ENCODE measurements at regions not wholly inside any gene's neighbourhood (a gene's known extent, or its start where the extent isn't known, plus 50 kb on each side); places are given as distances from the start of the nearest gene placed in this dataset.

- Histone ChIP-seq H4K5ac (ENCODE audit: insufficient read length, low read depth, low read length) (no peak overlapping the region), H3K18ac (ENCODE audit: extremely low read depth, low read length) (no peak overlapping the region), H2BK20ac (ENCODE audit: low read length) (no peak overlapping the region), H3K23ac (ENCODE audit: insufficient read length) (no peak overlapping the region), H3K56ac (replicated peaks; ENCODE audit: insufficient read length, low read depth, low read length) (no peak overlapping the region), H2AK5ac (ENCODE audit: low read depth, low read length) (no peak overlapping the region), H2BK15ac (ENCODE audit: low read length) (no peak overlapping the region), H3K27me3 (replicated peaks in 1 of 4; ENCODE audit: control insufficient read depth in 3 of 4, extremely low read depth in 1 of 4, insufficient read depth in 3 of 4, low read length in 3 of 4) (no peaks in the 10 kb centered on the region), H3K79me1 (ENCODE audit: low read depth, low read length) (no peaks in the 10 kb centered on the region), H4K20me1 (replicated peaks in 1 of 2; ENCODE audit: control insufficient read depth in 1 of 2, insufficient read depth in 2 of 2, low read length in 2 of 2) (no peaks in the 10 kb centered on the region), H3K4ac (replicated peaks; ENCODE audit: insufficient read length, low read depth, low read length) (no peak overlapping the region), H3K4me3 (ENCODE audit: extremely low read depth in 1 of 4, insufficient read depth in 2 of 4, low read depth in 3 of 4, low read length in 4 of 4) (no peak overlapping the region), H4K91ac (replicated peaks; ENCODE audit: insufficient read length, low read length) (no peak overlapping the region), H2BK120ac (replicated peaks; ENCODE audit: low read depth, low read length) (no peak overlapping the region), H2AFZ (ENCODE audit: low read length) (0 out of 2 replicates have a peak overlapping the region, but pooled peaks have one; percentile 33), H2BK12ac (ENCODE audit: low read depth, low read length) (no peak overlapping the region), H3K27ac (ENCODE audit: low read depth, low read length) (no peak overlapping the region), H3K79me2 (ENCODE audit: control insufficient read depth in 1 of 2, insufficient read depth in 2 of 2, low read length in 2 of 2) (no peaks in the 10 kb centered on the region), H3K4me2 (ENCODE audit: insufficient read depth in 1 of 2, low read depth in 2 of 2, low read length in 2 of 2) (no peak overlapping the region), H3K36me3 (ENCODE audit: control insufficient read depth in 2 of 4, insufficient read depth in 4 of 4, low read length in 3 of 4) (no peaks in the 10 kb centered on the region), H3K14ac (ENCODE audit: insufficient read length) (no peak overlapping the region), H4K8ac (ENCODE audit: extremely low read depth, insufficient read depth, low read length) (no peak overlapping the region), H2BK5ac (ENCODE audit: low read depth, low read length) (no peak overlapping the region), H3K23me2 (ENCODE audit: low read depth, low read length) (no peaks in the 10 kb centered on the region), H3K4me1 (replicated peaks in 1 of 4; ENCODE audit: control insufficient read depth in 3 of 4, insufficient read depth in 4 of 4, low read length in 3 of 4) (no peaks in the 10 kb centered on the region), H3K9ac (replicated peaks in 1 of 4; ENCODE audit: extremely low read depth in 1 of 4, low read depth in 3 of 4, low read length in 3 of 4) (no peak overlapping the region), H3K9me3 (ENCODE audit: insufficient read depth in 2 of 2, low read depth in 1 of 2, low read length in 1 of 2) (no peaks in the 10 kb centered on the region)
- FAIRE-seq (no peak), DNase-seq (ENCODE audit: low read depth in 1 of 2, low spot score in 2 of 2) (no peak)
- CTCF ChIA-PET (ENCODE audit: partially characterized antibody): interaction anchor here (0.7 kb wide), 1 partner anchor 488 kb away, joined by 3 read pairs; no protein-coding TSS in a partner anchor
- POLR2A ChIA-PET (ENCODE audit: partially characterized antibody): interaction anchor here (0.6 kb wide), 1 partner anchor 145 kb away, joined by 3 read pairs; no protein-coding TSS in a partner anchor
- WGBS, 2 experiments (ENCODE audit: extremely low coverage in 1 of 2, insufficient coverage in 1 of 2, insufficient read length in 1 of 2, insufficient replicate concordance in 2 of 2, low coverage in 1 of 2, low lambda C conversion rate in 2 of 2, missing lambda C conversion rate in 1 of 2): 87% methylated on average over 6 of the region's 6 CpGs; no CpG with 5 or more reads in 1 of the 2 experiments
- TF ChIP-seq JUN (IDR thresholded peaks at IDR 0.05; ENCODE audit: low read depth, low read length) (no peak), RXRA (IDR thresholded peaks at IDR 0.05; ENCODE audit: insufficient read depth, low read depth, low read length) (no peak), MAFK (IDR thresholded peaks at IDR 0.05; ENCODE audit: low read depth, low read length) (no peak), SIRT6 (IDR thresholded peaks at IDR 0.05; ENCODE audit: low read length) (no peak), BRCA1 (IDR thresholded peaks at IDR 0.05; ENCODE audit: low read depth, low read length) (no peak), POLR2A (IDR thresholded peaks at IDR 0.05; ENCODE audit: control extremely low read depth in 1 of 2, low read depth in 2 of 2, low read length in 2 of 2) (no peak), NANOG (IDR thresholded peaks at IDR 0.05; ENCODE audit: insufficient read depth, low read depth, low read length, poor library complexity, severe bottlenecking) (no peak), ZNF274 (IDR thresholded peaks at IDR 0.05; ENCODE audit: borderline replicate concordance, extremely low read depth, low read length) (no peak), BACH1 (IDR thresholded peaks at IDR 0.05; ENCODE audit: low read length) (no peak), EGR1 (IDR thresholded peaks at IDR 0.05; ENCODE audit: borderline replicate concordance, low read depth, low read length) (no peak)
These were observed 186.2 kb downstream of the CD47 start for GRCh38 chr3:107904536-107905066.
